GM23248 (cell line): ENCODE measurements at regions not wholly inside any gene's neighbourhood (a gene's known extent, or its start where the extent isn't known, plus 50 kb on each side); places are given as distances from the start of the nearest gene placed in this dataset.

Experiments
- DNase-seq: peaks from one replicate; pipeline ENCODE4 v3.0.0-alpha.2; 2015
- H2AFZ ChIP-seq: fragments of 200-600 bp; sonication (generic); 2 replicates; pipeline ENCODE4 v1.6.1; 2016; ENCODE audit warnings: antibody characterized with exemption
- H3F3A ChIP-seq: fragments of 200-600 bp; sonication (generic); 2 replicates; pipeline ENCODE4 v1.6.1; 2016; ENCODE audit warnings: mild to moderate bottlenecking, antibody characterized with exemption, mixed run types; ENCODE audit not compliant: insufficient read depth
- H3K27ac ChIP-seq: fragments of 200-600 bp; sonication (generic); 2 replicates; pipeline ENCODE4 v1.5.1; 2016; ENCODE audit warnings: mild to moderate bottlenecking
- H3K27me3 ChIP-seq: fragments of 200-600 bp; sonication (generic); replicated peaks from 2 replicates; pipeline ENCODE4 v1.6.1; 2016; ENCODE audit warnings: mild to moderate bottlenecking; ENCODE audit not compliant: insufficient read depth
- H3K36me3 ChIP-seq: fragments of 200-600 bp; sonication (generic); 2 replicates; pipeline ENCODE4 v1.6.1; 2016; ENCODE audit warnings: low read depth, mild to moderate bottlenecking
- H3K4me1 ChIP-seq: fragments of 200-600 bp; sonication (generic); 2 replicates; pipeline ENCODE4 v1.6.1; 2016; ENCODE audit warnings: mild to moderate bottlenecking; ENCODE audit not compliant: insufficient read depth
- H3K4me2 ChIP-seq: fragments of 200-600 bp; sonication (generic); one replicate; pipeline ENCODE4 v1.6.1; 2016; ENCODE audit warnings: mild to moderate bottlenecking; ENCODE audit not compliant: unreplicated experiment
- H3K4me3 ChIP-seq: fragments of 200-600 bp; sonication (generic); 2 replicates; pipeline ENCODE4 v1.5.1; 2016; ENCODE audit warnings: mild to moderate bottlenecking
- H3K79me2 ChIP-seq: fragments of 200-600 bp; sonication (generic); 2 replicates; pipeline ENCODE4 v1.6.1; 2016; ENCODE audit warnings: mild to moderate bottlenecking; ENCODE audit not compliant: insufficient read depth
- H3K9ac ChIP-seq: fragments of 200-600 bp; sonication (generic); 2 replicates; pipeline ENCODE4 v1.6.1; 2016; ENCODE audit warnings: mild to moderate bottlenecking
- H3K9me2 ChIP-seq: fragments of 200-600 bp; sonication (generic); 2 replicates; pipeline ENCODE4 v1.6.1; 2016; ENCODE audit warnings: mixed run types, mild to moderate bottlenecking, moderate library complexity; ENCODE audit not compliant: insufficient read depth
- H3K9me3 ChIP-seq: fragments of 200-600 bp; sonication (generic); one replicate; pipeline ENCODE4 v1.6.1; 2017; ENCODE audit warnings: low read depth
- H4K20me1 ChIP-seq: fragments of 200-600 bp; sonication (generic); 2 replicates; pipeline ENCODE4 v1.6.0; 2016; ENCODE audit not compliant: insufficient read depth
- EZH2 ChIP-seq: fragments of 200-600 bp; sonication (generic); IDR thresholded peaks from 2 replicates; pipeline ENCODE4 v1.6.1; 2018; ENCODE audit warnings: antibody characterized with exemption, mild to moderate bottlenecking; ENCODE audit not compliant: insufficient read depth, poor library complexity, severe bottlenecking
- EZH2phosphoT487 ChIP-seq: fragments of 200-600 bp; sonication (generic); IDR thresholded peaks from 2 replicates; pipeline ENCODE4 v1.6.1; 2018; ENCODE audit warnings: antibody characterized with exemption, moderate library complexity, mild to moderate bottlenecking, low read depth; ENCODE audit not compliant: insufficient read depth
- WGBS, 2 experiments: methylation state at CpG; one replicate each; pipeline ENCODE4 v1.1.6; 2015 to 2017; ENCODE audit warnings: low lambda C conversion rate in 2 of 2, low coverage in 1 of 2; ENCODE audit errors: missing lambda C conversion rate in 2 of 2; 5-methylcytosine and 5-hydroxymethylcytosine counted together
- in situ Hi-C: fragments of 300-500 bp; cut with MboI; formaldehyde crosslinking; loops from 2 replicates; pipeline ENCODE4 v1.15.0; 2020

- H3K36me3 ChIP-seq, result no peaks in the 10 kb centered on the region
- no peaks in the 10 kb centered on the region for H4K20me1 ChIP-seq
- H2AFZ ChIP-seq, result no peak overlapping the region
- WGBS, 2 experiments, result 90 to 94% methylated on average over 3 of the region's 3 CpGs
- no peaks in the 10 kb centered on the region for H3K9me2 ChIP-seq
- H3K27ac ChIP-seq, result no peak overlapping the region
- H3K9ac ChIP-seq, result no peak overlapping the region
- in situ Hi-C loops, result no loop called here
- H3K9me3 ChIP-seq, result no peaks in the 10 kb centered on the region
- no peak overlapping the region for H3K4me3 ChIP-seq
- no peaks in the 10 kb centered on the region for H3K27me3 ChIP-seq
- H3K4me2 ChIP-seq, result no peak overlapping the region
- no peak for DNase-seq
- no peaks in the 10 kb centered on the region for H3K4me1 ChIP-seq
- no peaks in the 10 kb centered on the region for H3K79me2 ChIP-seq
- no peaks in the 10 kb centered on the region for H3F3A ChIP-seq
- TF ChIP-seq EZH2phosphoT487 (no peak), EZH2 (no peak)
Observed at GRCh38 chr16:64185954-64186353, 935.9 kb downstream of the CDH11 start.

- no peaks in the 10 kb centered on the region for H3K79me2 ChIP-seq
- no peak overlapping the region for H3K4me3 ChIP-seq
- no peak overlapping the region for H3K4me2 ChIP-seq
- H2AFZ ChIP-seq, result no peak overlapping the region
- no peaks in the 10 kb centered on the region for H3K9me2 ChIP-seq
- H3F3A ChIP-seq, result no peaks in the 10 kb centered on the region
- no peaks in the 10 kb centered on the region for H3K9me3 ChIP-seq
- TF ChIP-seq EZH2phosphoT487 (no peak), EZH2 (no peak)
- H3K27me3 ChIP-seq, result no peaks in the 10 kb centered on the region
- H3K9ac ChIP-seq, result no peak overlapping the region
- DNase-seq, result peak; percentile 4
- in situ Hi-C loops, result no loop called here
- H3K27ac ChIP-seq, result no peak overlapping the region
- H3K4me1 ChIP-seq, result no peaks in the 10 kb centered on the region
- no peaks in the 10 kb centered on the region for H3K36me3 ChIP-seq
- no peaks in the 10 kb centered on the region for H4K20me1 ChIP-seq
Observed at GRCh38 chr16:64184156-64184555, 937.7 kb downstream of the CDH11 start.

GRCh38 chr16:64182985-64183384 is 938.9 kb downstream of the CDH11 start:
- no peaks in the 10 kb centered on the region for H3K9me3 ChIP-seq
- no peak overlapping the region for H3K27ac ChIP-seq
- 96% methylated on average over 3 of the region's 3 CpGs for WGBS, 2 experiments
- no peaks in the 10 kb centered on the region for H3K9me2 ChIP-seq
- no peak overlapping the region for H2AFZ ChIP-seq
- no peaks in the 10 kb centered on the region for H3F3A ChIP-seq
- H3K9ac ChIP-seq, result no peak overlapping the region
- H3K4me3 ChIP-seq, result no peak overlapping the region
- H3K79me2 ChIP-seq, result no peaks in the 10 kb centered on the region
- TF ChIP-seq EZH2phosphoT487 (no peak), EZH2 (no peak)
- no peaks in the 10 kb centered on the region for H3K4me1 ChIP-seq
- H3K27me3 ChIP-seq, result no peaks in the 10 kb centered on the region
- H4K20me1 ChIP-seq, result no peaks in the 10 kb centered on the region
- DNase-seq, result no peak
- H3K36me3 ChIP-seq, result no peaks in the 10 kb centered on the region
- no peak overlapping the region for H3K4me2 ChIP-seq
- in situ Hi-C loops, result no loop called here

GRCh38 chr16:64181271-64181925 is 940.5 kb downstream of the CDH11 start:
- WGBS, 2 experiments, result 68 to 81% methylated on average over 4 of the region's 4 CpGs
- H3K9me3 ChIP-seq, result no peaks in the 10 kb centered on the region
- DNase-seq, result no peak
- in situ Hi-C loops, result no loop called here
- H3K9ac ChIP-seq, result no peak overlapping the region
- H3K27me3 ChIP-seq, result no peaks in the 10 kb centered on the region
- H3F3A ChIP-seq, result no peaks in the 10 kb centered on the region
- no peak overlapping the region for H2AFZ ChIP-seq
- TF ChIP-seq EZH2 (no peak), EZH2phosphoT487 (no peak)
- H3K4me1 ChIP-seq, result no peaks in the 10 kb centered on the region
- no peak overlapping the region for H3K27ac ChIP-seq
- H4K20me1 ChIP-seq, result no peaks in the 10 kb centered on the region
- H3K4me2 ChIP-seq, result no peak overlapping the region
- no peak overlapping the region for H3K4me3 ChIP-seq
- H3K36me3 ChIP-seq, result no peaks in the 10 kb centered on the region
- no peaks in the 10 kb centered on the region for H3K79me2 ChIP-seq
- H3K9me2 ChIP-seq, result no peaks in the 10 kb centered on the region
